HCT116 (cell line): ENCODE measurements at regions not wholly inside any gene's neighbourhood (a gene's known extent, or its start where the extent isn't known, plus 50 kb on each side); places are given as distances from the start of the nearest gene placed in this dataset.

Experiments used
- ATAC-seq: fragments of 200-7000 bp; cut with Tn5 transposase; 2 replicates; pipeline ENCODE4 v1.9.1; 2020; ENCODE audit warnings: mild to moderate bottlenecking, moderate library complexity
- BruUV-seq: library from RNA; stranded (reverse); fragments of 400-500 nt; replicated peaks from 2 replicates; lab custom pipeline; 2021; lab: Mats Ljungman, UMichigan
- CTCF ChIA-PET: fragments of 300-600 bp; sonication (Branson Sonifier 250); formaldehyde crosslinking; loops from one replicate; lab custom pipeline; 2021; ENCODE audit warnings: antibody characterized with exemption; lab: Charles Lee
- POLR2A ChIA-PET: fragments of 300-600, 350-600 bp; sonication (Branson Sonifier 250); formaldehyde crosslinking; loops from one replicate; lab custom pipeline; 2021; ENCODE audit warnings: antibody characterized with exemption; lab: Charles Lee
- RAD21 ChIA-PET, 2 experiments: fragments of 300-600 bp; sonication (Branson Sonifier 250); formaldehyde crosslinking; loops; one replicate each; lab custom pipeline; 2023; ENCODE audit warnings: low total read pairs in 2 of 2; ENCODE audit not compliant: uncharacterized antibody in 2 of 2, unreplicated experiment in 2 of 2, low non-redundant PET in 1 of 2; lab: Charles Lee
- DNase-seq: peaks from one replicate; pipeline ENCODE4 v3.0.0-alpha.2; 2010; ENCODE audit warnings: low read depth, low spot score
- H2AFZ ChIP-seq: fragments of 200-600 bp; shearing (Covaris generic), sonication (generic); 2 replicates; pipeline ENCODE4 v1.6.1; 2017; ENCODE audit warnings: low read depth, mixed run types, mixed read lengths, antibody characterized with exemption, low read length; ENCODE audit not compliant: poor library complexity, severe bottlenecking
- H3K27ac ChIP-seq: 2 replicates; pipeline ENCODE4 v1.5.1; 2012; ENCODE audit warnings: low read depth, low read length
- H3K27me3 ChIP-seq: fragments of 200-600 bp; sonication (generic); 2 replicates; pipeline ENCODE4 v1.6.1; 2016; ENCODE audit warnings: mixed run types, low read length, mixed read lengths; ENCODE audit not compliant: insufficient read depth
- H3K36me3 ChIP-seq, 2 experiments: fragments of 200-500 bp in 1 of 2; fragments of 200-600 bp in 1 of 2; sonication (Bioruptor generic) in 1 of 2; sonication (generic) in 1 of 2; 2 replicates each; pipeline versions ENCODE4 v1.5.1 to v1.6.1; 2014 to 2016; ENCODE audit warnings: low read length in 2 of 2, inconsistent platforms in 1 of 2, mixed read lengths in 1 of 2, mixed run types in 1 of 2; ENCODE audit not compliant: insufficient read depth in 2 of 2, control insufficient read depth in 1 of 2
- H3K4me1 ChIP-seq, 2 experiments: fragments of 200-600 bp in 1 of 2; sonication (generic) in 1 of 2; 2 replicates each; pipeline versions ENCODE4 v1.5.1 to v1.6.1; 2012 to 2017; ENCODE audit warnings: low read length in 2 of 2, inconsistent platforms in 1 of 2, mild to moderate bottlenecking in 1 of 2, mixed read lengths in 1 of 2, mixed run types in 1 of 2, moderate library complexity in 1 of 2; ENCODE audit not compliant: insufficient read depth in 2 of 2, control insufficient read depth in 1 of 2
- H3K4me2 ChIP-seq: fragments of 200-600 bp; sonication (generic); 2 replicates; pipeline ENCODE4 v1.6.1; 2017; ENCODE audit warnings: mixed run types, low read length, mixed read lengths
- H3K4me3 ChIP-seq, 2 experiments: fragments of 200-600 bp in 1 of 2; sonication (generic) in 1 of 2; replicated peaks in 1 of 2; 2 replicates each; pipeline ENCODE4 v1.5.1; 2011 to 2016; ENCODE audit warnings: low read length in 2 of 2, control low read depth in 1 of 2, low read depth in 1 of 2, mild to moderate bottlenecking in 1 of 2, mixed read lengths in 1 of 2, mixed run types in 1 of 2
- H3K79me2 ChIP-seq: fragments of 200-600 bp; sonication (generic); 2 replicates; pipeline ENCODE4 v1.6.1; 2017; ENCODE audit warnings: mild to moderate bottlenecking, mixed run types, low read length, moderate library complexity, mixed read lengths; ENCODE audit not compliant: insufficient read depth
- H3K9ac ChIP-seq: fragments of 200-600 bp; sonication (generic); 2 replicates; pipeline ENCODE4 v1.6.1; 2016; ENCODE audit warnings: low read length, mixed read lengths
- H3K9me2 ChIP-seq: fragments of 200-600 bp; sonication (generic), shearing (Covaris generic); 2 replicates; pipeline ENCODE4 v1.6.1; 2017; ENCODE audit warnings: mixed run types, mild to moderate bottlenecking, moderate library complexity; ENCODE audit not compliant: insufficient read depth
- H3K9me3 ChIP-seq, 2 experiments: fragments of 200-500 bp in 1 of 2; fragments of 200-600 bp in 1 of 2; sonication (Bioruptor generic) in 1 of 2; sonication (generic) in 1 of 2; 2 replicates each; pipeline ENCODE4 v1.6.1; 2014 to 2017; ENCODE audit warnings: low read length in 2 of 2, mixed read lengths in 2 of 2, inconsistent platforms in 1 of 2, low read depth in 1 of 2, mild to moderate bottlenecking in 1 of 2, mixed run types in 1 of 2, moderate library complexity in 1 of 2; ENCODE audit not compliant: control insufficient read depth in 1 of 2, insufficient read depth in 1 of 2
- H4K20me1 ChIP-seq: fragments of 200-600 bp; sonication (generic), shearing (Covaris generic); 2 replicates; pipeline ENCODE4 v1.6.1; 2017; ENCODE audit warnings: mixed run types, mild to moderate bottlenecking, moderate library complexity; ENCODE audit not compliant: insufficient read depth
- CBX3 ChIP-seq: IDR thresholded peaks from 2 replicates; pipeline ENCODE4 v1.6.1; 2012; ENCODE audit warnings: low read depth
- CEBPB ChIP-seq: IDR thresholded peaks from 2 replicates; pipeline ENCODE4 v1.6.1; 2012; ENCODE audit warnings: low read depth
- CTCF ChIP-seq, 3 experiments: fragments of 200-600 bp in 1 of 3; sonication (generic) in 1 of 3; IDR thresholded peaks in 2 of 3; conservative IDR thresholded peaks in 1 of 3; 2 replicates each; pipeline ENCODE4 v1.5.1; 2012 to 2017; ENCODE audit warnings: low read depth in 2 of 3, low read length in 2 of 3, antibody characterized with exemption in 1 of 3, borderline replicate concordance in 1 of 3, control low read depth in 1 of 3, mild to moderate bottlenecking in 1 of 3, mixed read lengths in 1 of 3, mixed run types in 1 of 3, moderate library complexity in 1 of 3; ENCODE audit not compliant: insufficient read depth in 1 of 3
- EZH2 ChIP-seq: fragments of 200-600 bp; sonication (generic); IDR thresholded peaks from 2 replicates; pipeline ENCODE4 v1.6.1; 2017; ENCODE audit warnings: antibody characterized with exemption, mixed run types
- EZH2phosphoT487 ChIP-seq: fragments of 200-600 bp; IDR thresholded peaks from 2 replicates; pipeline ENCODE4 v1.6.1; 2018; ENCODE audit warnings: antibody characterized with exemption, borderline replicate concordance
- FOSL1 ChIP-seq: IDR thresholded peaks from 2 replicates; pipeline ENCODE4 v1.6.1; 2012; ENCODE audit warnings: low read depth
- JUND ChIP-seq: IDR thresholded peaks from 2 replicates; pipeline ENCODE4 v1.6.1; 2012
- MAX ChIP-seq: IDR thresholded peaks from 2 replicates; pipeline ENCODE4 v1.6.1; 2012
- POLR2AphosphoS5 ChIP-seq: IDR thresholded peaks from 2 replicates; pipeline ENCODE4 v1.6.1; 2011; ENCODE audit warnings: mild to moderate bottlenecking, low read depth, low read length, moderate library complexity
- RAD21 ChIP-seq: IDR thresholded peaks from 2 replicates; pipeline ENCODE4 v1.6.1; 2012; ENCODE audit warnings: low read depth, mild to moderate bottlenecking
- REST ChIP-seq: IDR thresholded peaks from 2 replicates; pipeline ENCODE4 v1.6.1; 2012; ENCODE audit warnings: low read depth
- SIN3A ChIP-seq: IDR thresholded peaks from 2 replicates; pipeline ENCODE4 v1.6.1; 2012; ENCODE audit warnings: low read depth
- SP1 ChIP-seq: IDR thresholded peaks from 2 replicates; pipeline ENCODE4 v1.6.1; 2012; ENCODE audit warnings: low read depth
- SRF ChIP-seq: IDR thresholded peaks from 2 replicates; pipeline ENCODE4 v1.6.1; 2012; ENCODE audit warnings: low read depth
- TCF7L2 ChIP-seq: IDR thresholded peaks from 2 replicates; pipeline ENCODE4 v1.7.0; 2011; ENCODE audit warnings: borderline replicate concordance, inconsistent platforms; ENCODE audit not compliant: insufficient read depth, insufficient read length; ENCODE audit errors: extremely low read depth
- YY1 ChIP-seq: IDR thresholded peaks from 2 replicates; pipeline ENCODE4 v1.6.1; 2011; ENCODE audit warnings: low read length, low read depth, moderate library complexity, mild to moderate bottlenecking; ENCODE audit not compliant: insufficient replicate concordance; ENCODE audit errors: extremely low read depth
- ZBTB33 ChIP-seq: IDR thresholded peaks from 2 replicates; pipeline ENCODE4 v1.6.1; 2011; ENCODE audit warnings: mild to moderate bottlenecking, low read length, moderate library complexity; ENCODE audit not compliant: insufficient replicate concordance; ENCODE audit errors: extremely low read depth
- ZFX ChIP-seq: fragments of 450-650 bp; IDR thresholded peaks from 2 replicates; pipeline ENCODE4 v1.6.1; 2017
- intact Hi-C: fragments of 100-400 bp; cut with micrococcal nuclease; formaldehyde crosslinking; loops from 2 replicates; pipeline ENCODE4 v1.10.0; 2022

GRCh38 chr15:29880886-29881285 lies 58.6 kb upstream of the TJP1 start:
- no peak overlapping the region for H3K9ac ChIP-seq
- POLR2A ChIA-PET, result no interaction called here
- H3K9me3 ChIP-seq, result no peaks in the 10 kb centered on the region
- intact Hi-C loops, result no loop called here
- RAD21 ChIA-PET, result no interaction called here
- no peak for DNase-seq
- ATAC-seq, result no peak
- H4K20me1 ChIP-seq, result no peaks in the 10 kb centered on the region
- H3K36me3 ChIP-seq, result no peaks in the 10 kb centered on the region
- H2AFZ ChIP-seq, result no peak overlapping the region
- CTCF ChIA-PET, result no interaction called here
- no peaks in the 10 kb centered on the region for H3K79me2 ChIP-seq
- H3K27me3 ChIP-seq, result no peaks in the 10 kb centered on the region
- H3K27ac ChIP-seq, result no peak overlapping the region
- H3K4me1 ChIP-seq, result no peaks in the 10 kb centered on the region
- no TSS peak for BruUV-seq
- no peak overlapping the region for H3K4me2 ChIP-seq
- TF ChIP-seq CTCF (IDR thresholded peaks at IDR 0.05 in 2 of 3, conservative IDR thresholded peaks at IDR 0.05 in 1 of 3; ENCODE audit: borderline replicate concordance in 1 of 3, insufficient read depth in 1 of 3, low read depth in 2 of 3, low read length in 2 of 3) (no peak), EZH2phosphoT487 (no peak), POLR2AphosphoS5 (no peak), ZBTB33 (no peak), REST (no peak), SP1 (no peak), SIN3A (no peak), EZH2 (no peak), SRF (no peak), MAX (no peak), RAD21 (no peak), JUND (no peak), FOSL1 (no peak), CEBPB (no peak), CBX3 (no peak), ZFX (no peak), YY1 (no peak), TCF7L2 (no peak)
- no peak overlapping the region for H3K4me3 ChIP-seq
- H3K9me2 ChIP-seq, result no peaks in the 10 kb centered on the region
